ENCODE measurements at regions not wholly inside any gene's neighbourhood (a gene's known extent, or its start where the extent isn't known, plus 50 kb on each side); places are given as distances from the start of the nearest gene placed in this dataset.

DNA sequence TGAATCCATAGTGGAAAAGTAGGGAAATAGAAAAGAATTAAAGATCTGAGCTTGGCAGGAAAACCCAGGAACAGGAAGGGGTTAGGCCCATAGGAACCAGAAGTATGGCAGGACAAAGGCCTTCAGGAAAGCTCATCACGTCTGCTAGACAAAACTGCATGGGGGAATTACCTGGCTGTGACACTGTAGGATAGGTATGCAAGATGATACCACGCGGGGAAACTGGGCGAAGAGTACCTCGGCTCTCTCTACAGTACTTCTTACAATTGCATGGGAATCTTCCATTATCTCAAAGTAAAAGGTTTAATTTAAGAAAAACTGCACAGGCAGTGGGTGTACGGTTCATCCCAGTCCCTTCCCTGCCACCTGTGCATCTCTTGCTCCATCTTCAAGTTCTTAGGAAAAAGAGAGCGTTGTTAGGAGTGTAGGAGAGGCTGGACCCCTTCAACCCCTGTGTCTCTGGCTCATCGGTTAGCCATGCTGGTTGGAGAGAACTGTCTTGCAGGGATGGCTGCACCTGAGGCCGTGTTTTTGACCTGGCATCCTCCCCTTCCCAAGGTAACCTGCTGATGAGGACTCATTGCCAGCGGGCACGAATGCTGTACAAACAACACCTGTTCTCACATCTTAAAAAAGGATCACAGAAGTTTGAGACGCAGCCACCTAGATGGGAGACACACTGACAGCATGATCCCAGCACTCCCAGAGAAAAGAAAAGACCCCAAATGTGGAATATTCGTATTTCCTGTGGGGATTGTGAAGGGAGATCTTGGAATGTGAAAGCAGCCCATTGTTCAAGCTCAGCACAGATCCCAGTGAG lies 120.5 kb upstream of the COPS8 start:
- H3K4me3 ChIP-seq (ENCODE audit: low read length) = no peak overlapping the region
- H3K9ac ChIP-seq (ENCODE audit: low read length) = no peak overlapping the region
- no peaks in the 10 kb centered on the region for H3K4me1 ChIP-seq (ENCODE audit: control insufficient read depth, insufficient read depth, low read length)
- H3K27me3 ChIP-seq (ENCODE audit: control insufficient read depth, insufficient read depth, low read length) = no peaks in the 10 kb centered on the region
- no peaks in the 10 kb centered on the region for H3K36me3 ChIP-seq (ENCODE audit: control insufficient read depth, insufficient read depth, low read length)
- H3K9me3 ChIP-seq (ENCODE audit: control insufficient read depth, low read length) = no peaks in the 10 kb centered on the region

DNA sequence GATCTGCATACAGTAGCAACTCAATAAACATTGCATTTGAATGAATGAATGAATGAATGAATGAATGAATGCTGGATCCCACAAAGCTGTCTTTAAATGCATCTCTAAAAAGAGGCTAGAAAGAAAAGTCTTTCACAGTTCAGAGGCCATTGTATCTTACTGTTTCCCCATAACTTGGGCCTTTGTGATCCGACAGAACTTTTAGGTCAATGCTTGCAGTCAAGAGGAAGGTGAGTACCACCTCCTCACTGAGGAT lies 119.9 kb upstream of the COPS8 start:
- no peak overlapping the region for H3K9ac ChIP-seq (ENCODE audit: low read length)
- no peaks in the 10 kb centered on the region for H3K4me1 ChIP-seq (ENCODE audit: control insufficient read depth, insufficient read depth, low read length)
- H3K4me3 ChIP-seq (ENCODE audit: low read length) = no peak overlapping the region
- no peaks in the 10 kb centered on the region for H3K9me3 ChIP-seq (ENCODE audit: control insufficient read depth, low read length)
- H3K36me3 ChIP-seq (ENCODE audit: control insufficient read depth, insufficient read depth, low read length) = no peaks in the 10 kb centered on the region
- no peaks in the 10 kb centered on the region for H3K27me3 ChIP-seq (ENCODE audit: control insufficient read depth, insufficient read depth, low read length)

DNA sequence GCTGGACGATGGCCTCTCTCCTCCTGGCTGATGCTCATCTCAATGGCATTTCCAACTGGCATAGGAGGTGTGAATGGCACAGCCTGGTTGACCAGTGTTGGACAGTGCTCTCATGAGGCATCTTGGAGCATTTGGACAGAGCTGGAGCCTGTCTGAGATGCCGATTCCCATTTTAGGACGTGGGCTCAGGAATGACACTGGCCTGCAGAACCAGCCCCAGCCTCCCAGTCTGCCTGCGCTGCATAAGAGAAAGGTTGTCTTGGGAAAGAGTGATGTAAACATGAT lies 118.2 kb upstream of the COPS8 start:
- Histone ChIP-seq H3K4me1 (ENCODE audit: control insufficient read depth, insufficient read depth, low read length) (no peaks in the 10 kb centered on the region), H3K27me3 (ENCODE audit: control insufficient read depth, insufficient read depth, low read length) (peaks cover 5% of the 10 kb centered on the region), H3K36me3 (ENCODE audit: control insufficient read depth, insufficient read depth, low read length) (no peaks in the 10 kb centered on the region)

DNA sequence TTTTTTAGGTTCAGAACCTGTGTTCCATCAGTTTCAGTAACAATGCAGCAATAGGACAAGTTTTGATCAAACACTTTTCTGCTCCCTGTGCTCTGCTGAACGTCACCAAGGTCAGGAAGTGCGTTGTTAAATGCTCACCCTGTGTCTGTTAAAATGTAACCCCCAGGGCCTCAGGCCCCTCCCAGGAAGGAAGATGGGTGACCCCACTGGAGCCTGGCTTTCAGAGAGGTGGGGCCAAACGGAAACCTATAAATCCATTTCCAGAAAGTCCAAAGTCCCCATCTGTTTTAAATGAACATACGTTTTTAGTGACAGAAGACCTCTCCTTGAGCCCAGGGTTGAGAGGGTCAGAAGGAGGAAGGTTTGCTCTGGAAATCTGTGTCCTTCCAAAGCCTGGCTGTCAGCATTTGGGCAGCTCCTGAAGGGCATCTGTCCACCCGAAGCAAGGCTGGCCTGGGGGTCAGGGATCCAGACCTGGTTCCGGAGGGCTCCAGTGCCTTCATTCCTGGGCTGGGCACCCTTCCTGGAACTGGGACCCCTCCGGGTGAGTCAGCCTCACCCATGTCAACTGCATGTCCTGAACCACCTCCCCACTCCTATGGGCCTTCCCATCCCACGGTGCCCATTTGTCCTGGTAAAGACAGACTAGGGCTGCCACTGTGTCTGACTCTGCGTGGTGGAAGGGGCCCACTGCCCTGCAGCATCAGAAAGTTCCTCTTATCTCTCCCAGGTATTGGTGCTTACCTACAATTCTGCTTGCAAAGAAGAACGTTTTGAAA lies 117.4 kb upstream of the COPS8 start:
- Histone ChIP-seq H3K36me3 (ENCODE audit: control insufficient read depth, insufficient read depth, low read length) (no peaks in the 10 kb centered on the region), H3K9me3 (ENCODE audit: control insufficient read depth, low read length) (no peaks in the 10 kb centered on the region), H3K9ac (ENCODE audit: low read length) (no peak overlapping the region), H3K4me3 (ENCODE audit: low read length) (no peak overlapping the region), H3K4me1 (ENCODE audit: control insufficient read depth, insufficient read depth, low read length) (peaks cover 4% of the 10 kb centered on the region), H3K27me3 (ENCODE audit: control insufficient read depth, insufficient read depth, low read length) (peaks cover 7% of the 10 kb centered on the region)

More for the DNA sequence above, 118.2 kb upstream of the COPS8 start:
- H3K9ac ChIP-seq (ENCODE audit: low read length) = no peak overlapping the region
- no peak overlapping the region for H3K4me3 ChIP-seq (ENCODE audit: low read length)
- H3K9me3 ChIP-seq (ENCODE audit: control insufficient read depth, low read length) = no peaks in the 10 kb centered on the region

DNA sequence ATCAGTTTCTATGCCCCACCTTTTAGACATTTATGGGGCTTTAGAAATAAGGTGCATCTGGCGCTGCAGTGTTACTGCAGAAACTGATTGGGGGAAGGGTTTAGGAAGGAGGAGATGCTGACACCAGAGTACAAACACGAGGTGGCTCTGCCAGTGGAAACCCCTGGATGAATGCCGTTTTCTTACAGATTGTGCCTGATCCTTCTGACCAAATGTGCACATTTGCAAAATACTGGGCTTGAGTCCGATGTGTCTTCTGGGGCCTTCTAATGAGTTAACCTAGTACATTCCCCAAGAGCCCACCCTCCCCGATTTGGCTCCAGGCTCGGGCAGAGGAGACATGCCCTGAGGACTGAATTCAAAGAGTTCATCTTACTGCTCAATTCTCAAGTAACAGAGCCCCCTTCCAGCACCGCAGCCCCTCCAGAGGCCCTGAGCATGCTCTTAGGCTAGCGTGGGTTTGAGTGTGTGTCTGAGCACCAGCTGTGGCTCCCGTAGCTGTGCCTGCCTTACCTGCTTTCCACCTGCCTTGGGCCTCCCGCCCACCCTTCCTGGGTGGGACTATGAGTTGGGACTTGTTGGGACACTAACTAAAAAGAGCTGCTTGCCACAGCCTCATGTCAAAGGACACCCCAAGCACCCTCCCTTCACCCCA lies 116.7 kb upstream of the COPS8 start:
- H3K36me3 ChIP-seq (ENCODE audit: control insufficient read depth, insufficient read depth, low read length) = no peaks in the 10 kb centered on the region
- peaks cover 7% of the 10 kb centered on the region for H3K27me3 ChIP-seq (ENCODE audit: control insufficient read depth, insufficient read depth, low read length)
- H3K4me3 ChIP-seq (ENCODE audit: low read length) = no peak overlapping the region
- no peaks in the 10 kb centered on the region for H3K9me3 ChIP-seq (ENCODE audit: control insufficient read depth, low read length)
- H3K9ac ChIP-seq (ENCODE audit: low read length) = no peak overlapping the region
- H3K4me1 ChIP-seq (ENCODE audit: control insufficient read depth, insufficient read depth, low read length) = peaks cover 4% of the 10 kb centered on the region

DNA sequence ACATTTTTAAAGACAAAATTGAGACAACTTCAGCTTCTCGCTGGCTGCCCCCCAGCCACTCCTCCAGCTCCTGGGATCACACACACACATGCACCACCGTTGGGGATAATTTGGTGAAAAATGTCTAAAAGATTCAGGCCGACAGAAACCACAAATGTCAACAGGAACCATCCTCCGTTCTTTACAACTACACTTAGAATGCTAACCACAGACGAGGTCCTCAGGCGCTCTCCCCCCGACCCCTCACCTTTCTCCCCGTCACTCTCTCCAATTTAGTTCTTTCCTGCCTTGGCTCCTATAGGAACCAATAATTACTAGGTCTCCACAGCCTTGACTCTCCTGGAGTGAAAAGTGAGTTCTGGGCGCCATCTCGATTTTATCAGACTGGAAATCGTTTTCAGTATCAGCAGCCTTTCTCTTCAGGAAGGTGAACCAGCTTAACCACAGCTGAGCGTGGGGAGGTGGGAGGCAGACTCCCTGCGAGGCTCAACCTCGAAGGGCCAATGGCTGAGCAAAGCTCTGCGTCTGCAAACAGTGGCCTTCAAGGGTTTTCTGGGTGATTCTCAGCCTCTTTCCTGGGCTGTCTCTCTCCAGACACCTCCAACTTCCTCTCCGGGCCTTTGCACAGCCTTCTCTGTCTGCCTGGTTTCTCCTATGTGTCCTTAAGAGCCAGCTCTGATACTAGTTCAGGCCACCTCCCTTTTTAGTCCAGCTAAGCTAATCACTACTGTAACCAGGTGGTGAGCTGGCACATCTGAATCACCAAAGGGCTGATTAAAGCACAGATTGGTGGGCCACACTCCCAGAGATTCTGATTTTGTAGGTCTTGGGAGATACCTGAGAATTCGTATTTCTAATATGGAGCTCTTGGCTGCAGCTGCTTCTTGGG lies 115.7 kb upstream of the COPS8 start:
- Histone ChIP-seq H3K9me3 (ENCODE audit: control insufficient read depth, low read length) (no peaks in the 10 kb centered on the region), H3K4me3 (ENCODE audit: low read length) (no peak overlapping the region), H3K27me3 (ENCODE audit: control insufficient read depth, insufficient read depth, low read length) (peaks cover 7% of the 10 kb centered on the region), H3K4me1 (ENCODE audit: control insufficient read depth, insufficient read depth, low read length) (peaks cover 4% of the 10 kb centered on the region), H3K36me3 (ENCODE audit: control insufficient read depth, insufficient read depth, low read length) (no peaks in the 10 kb centered on the region), H3K9ac (ENCODE audit: low read length) (no peak overlapping the region)

DNA sequence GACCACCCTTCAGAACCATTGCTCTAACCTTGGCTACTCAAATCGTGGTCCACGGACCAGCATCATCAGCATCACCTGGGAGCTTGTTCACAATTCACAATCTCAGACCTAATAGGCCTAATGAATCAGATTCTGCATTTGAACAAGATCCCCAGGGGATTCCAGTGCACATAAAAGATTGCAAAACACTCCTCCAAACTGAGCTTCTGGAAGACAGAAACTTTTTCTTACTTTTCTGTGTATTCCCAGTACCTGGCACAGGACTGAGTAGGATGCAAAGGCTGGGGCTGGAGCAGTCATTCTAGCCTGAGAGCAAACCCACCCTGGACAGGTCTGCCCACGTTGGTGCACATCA lies 115.1 kb upstream of the COPS8 start:
- Histone ChIP-seq H3K4me3 (ENCODE audit: low read length) (no peak overlapping the region), H3K27me3 (ENCODE audit: control insufficient read depth, insufficient read depth, low read length) (peaks cover 7% of the 10 kb centered on the region), H3K9ac (ENCODE audit: low read length) (no peak overlapping the region), H3K9me3 (ENCODE audit: control insufficient read depth, low read length) (no peaks in the 10 kb centered on the region), H3K36me3 (ENCODE audit: control insufficient read depth, insufficient read depth, low read length) (no peaks in the 10 kb centered on the region), H3K4me1 (ENCODE audit: control insufficient read depth, insufficient read depth, low read length) (peaks cover 4% of the 10 kb centered on the region)

DNA sequence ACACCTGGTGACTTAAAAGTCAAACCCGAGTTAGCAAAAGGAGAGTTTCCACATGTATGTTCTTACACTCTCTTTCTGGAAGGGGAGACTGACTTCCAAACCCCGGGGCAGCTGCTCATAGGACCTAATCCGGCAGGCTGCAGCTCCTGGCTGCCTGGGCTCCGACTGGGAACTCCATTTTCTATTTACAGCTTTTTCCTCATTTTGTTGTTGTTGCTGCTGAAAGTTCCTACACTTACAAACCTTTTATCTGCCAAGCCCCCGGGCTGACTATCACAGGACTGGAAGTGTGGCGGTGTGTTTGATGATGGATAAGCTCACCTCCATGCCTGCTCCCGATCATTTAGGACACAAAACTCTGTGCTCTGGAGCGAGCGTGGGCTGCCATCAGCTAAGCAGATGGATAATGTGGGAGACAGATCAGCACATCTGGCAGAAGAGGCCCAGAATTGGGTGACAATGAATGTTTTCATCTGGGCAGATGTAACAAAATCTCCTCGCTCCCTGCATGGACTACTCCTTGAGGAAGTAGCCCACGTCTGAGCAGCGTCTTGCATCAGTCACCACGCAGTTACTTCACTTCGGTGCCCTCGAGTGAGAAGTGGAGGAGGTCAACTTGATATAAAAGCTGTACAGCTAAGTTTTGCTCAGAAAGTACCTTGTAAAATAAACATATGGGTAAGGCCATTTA lies 114.4 kb upstream of the COPS8 start:
- Histone ChIP-seq H3K9ac (ENCODE audit: low read length) (no peak overlapping the region), H3K9me3 (ENCODE audit: control insufficient read depth, low read length) (no peaks in the 10 kb centered on the region), H3K4me3 (ENCODE audit: low read length) (no peak overlapping the region), H3K27me3 (ENCODE audit: control insufficient read depth, insufficient read depth, low read length) (peaks cover 7% of the 10 kb centered on the region), H3K36me3 (ENCODE audit: control insufficient read depth, insufficient read depth, low read length) (no peaks in the 10 kb centered on the region), H3K4me1 (ENCODE audit: control insufficient read depth, insufficient read depth, low read length) (peaks cover 4% of the 10 kb centered on the region)

DNA sequence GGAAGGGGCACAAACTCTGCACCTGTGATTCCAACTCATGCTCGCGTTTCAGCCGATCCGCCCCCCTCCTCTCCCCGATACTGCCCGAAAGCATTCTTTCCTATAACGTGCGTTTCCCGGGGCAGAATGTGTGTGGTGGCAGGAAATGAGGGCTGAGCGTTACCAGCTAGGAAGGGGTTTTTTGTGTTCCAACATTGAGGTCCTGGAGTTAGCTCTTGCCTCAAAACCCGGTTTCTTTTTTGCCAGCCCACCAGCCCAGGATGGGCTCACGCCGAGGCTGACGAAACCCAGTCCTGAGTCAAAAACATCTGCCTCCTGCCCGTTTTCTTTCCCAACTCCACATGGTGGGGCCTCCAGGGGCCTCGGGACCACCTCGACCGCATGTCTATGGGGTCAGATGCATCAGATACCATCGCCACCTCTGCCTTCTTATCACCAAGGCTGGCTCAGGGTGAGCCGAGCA lies 113.7 kb upstream of the COPS8 start:
- Histone ChIP-seq H3K27me3 (ENCODE audit: control insufficient read depth, insufficient read depth, low read length) (peaks cover 7% of the 10 kb centered on the region), H3K9me3 (ENCODE audit: control insufficient read depth, low read length) (no peaks in the 10 kb centered on the region), H3K4me1 (ENCODE audit: control insufficient read depth, insufficient read depth, low read length) (peaks cover 4% of the 10 kb centered on the region), H3K4me3 (ENCODE audit: low read length) (no peak overlapping the region), H3K9ac (ENCODE audit: low read length) (no peak overlapping the region), H3K36me3 (ENCODE audit: control insufficient read depth, insufficient read depth, low read length) (no peaks in the 10 kb centered on the region)

DNA sequence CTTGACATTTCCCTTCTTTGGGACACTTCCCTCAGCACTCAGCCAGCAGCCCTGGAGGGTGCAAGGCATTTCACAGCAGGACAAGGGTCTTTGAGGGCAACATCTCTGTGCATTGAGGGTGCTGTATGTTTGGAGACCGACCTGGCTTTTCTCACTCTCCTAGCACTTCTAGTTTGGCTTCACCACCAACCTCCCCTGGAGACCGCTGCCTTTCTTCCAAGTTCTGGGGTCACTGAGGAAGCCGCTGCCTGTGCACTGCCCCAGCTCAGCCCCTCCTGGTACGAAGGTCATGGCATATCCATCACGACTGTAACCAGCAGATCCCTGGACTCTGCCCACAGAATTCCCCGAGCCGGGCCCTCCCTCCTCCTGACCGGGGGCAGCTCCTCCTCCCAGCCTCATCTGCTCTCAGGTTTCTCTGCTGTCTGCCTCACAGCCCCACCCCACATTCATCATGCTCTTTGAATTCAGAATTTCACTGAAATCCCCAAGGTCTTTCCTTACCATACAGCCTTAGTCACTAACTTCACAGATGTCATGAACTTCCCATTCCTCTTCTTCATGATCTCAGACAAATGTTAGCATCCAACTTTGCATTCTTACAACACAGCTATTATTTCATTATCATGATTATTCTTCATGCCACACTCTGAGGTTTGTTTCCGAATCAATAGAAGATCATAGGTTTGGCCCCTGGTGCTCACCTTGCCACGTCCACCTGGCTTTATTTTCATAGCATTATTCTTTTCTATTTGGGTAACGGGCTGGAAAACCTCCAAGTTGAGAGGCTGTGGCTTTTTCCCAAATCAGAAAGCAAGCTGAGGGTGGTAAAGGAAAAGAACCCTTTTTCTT lies 113.0 kb upstream of the COPS8 start:
- no peak overlapping the region for H3K4me3 ChIP-seq (ENCODE audit: low read length)
- peaks cover 4% of the 10 kb centered on the region for H3K4me1 ChIP-seq (ENCODE audit: control insufficient read depth, insufficient read depth, low read length)
- H3K27me3 ChIP-seq (ENCODE audit: control insufficient read depth, insufficient read depth, low read length) = peaks cover 7% of the 10 kb centered on the region
- H3K36me3 ChIP-seq (ENCODE audit: control insufficient read depth, insufficient read depth, low read length) = no peaks in the 10 kb centered on the region
- H3K9me3 ChIP-seq (ENCODE audit: control insufficient read depth, low read length) = no peaks in the 10 kb centered on the region
- no peak overlapping the region for H3K9ac ChIP-seq (ENCODE audit: low read length)

Data from mucosa of stomach (tissue), 1 donor.